ENCODE measurements at regions not wholly inside any gene's neighbourhood (a gene's known extent, or its start where the extent isn't known, plus 50 kb on each side); places are given as distances from the start of the nearest gene placed in this dataset.
A peak's percentile ranks its signal among the peaks of the same experiment; 100 is the strongest.

- Histone ChIP-seq H3K36me3 (replicated peaks in 1 of 2; ENCODE audit: control insufficient read depth in 2 of 2, insufficient read depth in 2 of 2, low read length in 2 of 2) (peaks cover 0 to 3% of the 10 kb centered on the region in 2 donors), H2BK15ac (ENCODE audit: low read length) (no peak overlapping the region), H2AFZ (ENCODE audit: low read length) (no peak overlapping the region), H3K9me3 (replicated peaks in 1 of 2; ENCODE audit: control insufficient read depth in 2 of 2, insufficient read depth in 1 of 2, low read depth in 1 of 2, low read length in 2 of 2) (peaks cover 0 to 1% of the 10 kb centered on the region in 2 donors), H2AK5ac (ENCODE audit: low read depth, low read length) (no peak overlapping the region), H3K27me3 (ENCODE audit: control insufficient read depth in 3 of 3, insufficient read depth in 3 of 3, low read depth in 1 of 3, low read length in 3 of 3) (peaks cover 0 to 2% (median 0%) of the 10 kb centered on the region in 3 experiments), H3K14ac (ENCODE audit: low read length) (no peak overlapping the region), H3K4me1 (ENCODE audit: control insufficient read depth in 2 of 2, insufficient read depth in 1 of 2, low read depth in 1 of 2, low read length in 2 of 2) (peaks cover 0 to 2% of the 10 kb centered on the region in 2 donors), H2BK12ac (ENCODE audit: low read length) (no peak overlapping the region), H3K18ac (ENCODE audit: low read length) (no peak overlapping the region), H2BK120ac (ENCODE audit: low read depth, low read length) (no peak overlapping the region), H3K27ac (replicated peaks; ENCODE audit: low read length) (no peak overlapping the region), H3K4ac (ENCODE audit: low read length) (no peak overlapping the region), H4K8ac (ENCODE audit: low read depth, low read length) (no peak overlapping the region), H3K79me1 (ENCODE audit: low read depth, low read length) (no peaks in the 10 kb centered on the region), H2BK5ac (ENCODE audit: low read length) (no peak overlapping the region), H3K4me2 (ENCODE audit: insufficient read depth, low read length, poor library complexity, severe bottlenecking) (no peak overlapping the region), H3K23ac (ENCODE audit: low read depth, low read length, poor library complexity) (no peak overlapping the region), H3K9ac (ENCODE audit: low read depth, low read length, poor library complexity) (no peak overlapping the region), H4K91ac (ENCODE audit: low read depth, low read length, poor library complexity) (no peak overlapping the region), H3K4me3 (ENCODE audit: low read length in 2 of 2) (no peak overlapping the region)
- DNase-seq (ENCODE audit: low spot score) = no peak
Measured at GRCh38 chr1:212155219-212155618, 119.7 kb downstream of the DTL start.

DNA sequence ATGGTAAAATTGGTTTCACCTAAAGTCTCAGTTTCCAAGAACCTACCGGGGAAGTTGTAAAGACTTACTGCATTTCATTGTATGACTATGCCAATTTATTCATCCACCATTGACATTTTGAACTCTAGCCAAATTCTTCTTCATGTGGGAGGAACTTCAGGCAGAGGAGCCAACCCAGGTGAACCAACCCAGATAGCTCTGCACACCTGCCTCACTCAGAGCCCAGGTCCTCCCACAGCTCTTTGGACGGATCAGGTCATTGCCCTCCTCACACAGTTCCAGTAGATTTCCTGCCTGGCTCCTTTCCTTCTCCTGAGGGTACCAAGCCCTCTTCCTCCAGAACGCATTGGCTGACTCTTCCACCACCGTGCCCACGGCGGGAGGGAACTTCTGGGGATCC is 121.7 kb downstream of the DTL start:
- Histone ChIP-seq H3K79me1 (ENCODE audit: low read depth, low read length) (no peaks in the 10 kb centered on the region), H3K27ac (replicated peaks; ENCODE audit: low read length) (no peak overlapping the region), H2BK12ac (ENCODE audit: low read length) (no peak overlapping the region), H2AK5ac (ENCODE audit: low read depth, low read length) (no peak overlapping the region), H3K18ac (ENCODE audit: low read length) (no peak overlapping the region), H2BK5ac (ENCODE audit: low read length) (no peak overlapping the region), H3K4me1 (ENCODE audit: control insufficient read depth in 2 of 2, insufficient read depth in 1 of 2, low read depth in 1 of 2, low read length in 2 of 2) (peaks cover 0 to 2% of the 10 kb centered on the region in 2 donors), H3K14ac (ENCODE audit: low read length) (no peak overlapping the region), H3K27me3 (ENCODE audit: control insufficient read depth in 3 of 3, insufficient read depth in 3 of 3, low read depth in 1 of 3, low read length in 3 of 3) (peaks cover 0 to 2% (median 0%) of the 10 kb centered on the region in 3 experiments), H3K23ac (ENCODE audit: low read depth, low read length, poor library complexity) (no peak overlapping the region), H3K9me3 (replicated peaks in 1 of 2; ENCODE audit: control insufficient read depth in 2 of 2, insufficient read depth in 1 of 2, low read depth in 1 of 2, low read length in 2 of 2) (peaks cover 0 to 1% of the 10 kb centered on the region in 2 donors), H3K4me3 (ENCODE audit: low read length in 2 of 2) (no peak overlapping the region), H3K9ac (ENCODE audit: low read depth, low read length, poor library complexity) (no peak overlapping the region), H2AFZ (ENCODE audit: low read length) (no peak overlapping the region), H3K4me2 (ENCODE audit: insufficient read depth, low read length, poor library complexity, severe bottlenecking) (no peak overlapping the region), H3K4ac (ENCODE audit: low read length) (no peak overlapping the region), H4K91ac (ENCODE audit: low read depth, low read length, poor library complexity) (no peak overlapping the region), H4K8ac (ENCODE audit: low read depth, low read length) (no peak overlapping the region), H2BK120ac (ENCODE audit: low read depth, low read length) (no peak overlapping the region), H2BK15ac (ENCODE audit: low read length) (no peak overlapping the region), H3K36me3 (replicated peaks in 1 of 2; ENCODE audit: control insufficient read depth in 2 of 2, insufficient read depth in 2 of 2, low read length in 2 of 2) (peaks cover 0 to 5% of the 10 kb centered on the region in 2 donors)
- no peak for DNase-seq (ENCODE audit: low spot score)
- WGBS, 2 donors (ENCODE audit: extremely low coverage in 2 of 2, insufficient read length in 2 of 2, insufficient replicate concordance in 1 of 2) = no CpG with 5 or more reads among the region's 6 CpGs

- H3K23ac ChIP-seq (ENCODE audit: low read depth, low read length, poor library complexity) = peak overlapping the region; percentile 35
- DNase-seq (ENCODE audit: low spot score) = no peak
- H3K4me1 ChIP-seq (ENCODE audit: control insufficient read depth in 2 of 2, insufficient read depth in 1 of 2, low read depth in 1 of 2, low read length in 2 of 2) = peaks cover 0 to 2% of the 10 kb centered on the region in 2 donors
- WGBS, 2 donors (ENCODE audit: extremely low coverage in 2 of 2, insufficient read length in 2 of 2, insufficient replicate concordance in 1 of 2) = no CpG with 5 or more reads among the region's 7 CpGs
- H2AK5ac ChIP-seq (ENCODE audit: low read depth, low read length) = peak overlapping the region; percentile 13
- H3K4me2 ChIP-seq (ENCODE audit: insufficient read depth, low read length, poor library complexity, severe bottlenecking) = no peak overlapping the region
- H3K4me3 ChIP-seq (ENCODE audit: low read length in 2 of 2) = no peak overlapping the region
- H3K14ac ChIP-seq (ENCODE audit: low read length) = no peak overlapping the region
- peaks cover 0 to 1% of the 10 kb centered on the region in 2 donors for H3K9me3 ChIP-seq (replicated peaks in 1 of 2; ENCODE audit: control insufficient read depth in 2 of 2, insufficient read depth in 1 of 2, low read depth in 1 of 2, low read length in 2 of 2)
- H2BK15ac ChIP-seq (ENCODE audit: low read length) = no peak overlapping the region
- H3K79me1 ChIP-seq (ENCODE audit: low read depth, low read length) = no peaks in the 10 kb centered on the region
- H3K27ac ChIP-seq (replicated peaks; ENCODE audit: low read length) = no peak overlapping the region
- no peak overlapping the region for H2BK120ac ChIP-seq (ENCODE audit: low read depth, low read length)
- H3K9ac ChIP-seq (ENCODE audit: low read depth, low read length, poor library complexity) = no peak overlapping the region
- peak overlapping the region; percentile 12 for H4K91ac ChIP-seq (ENCODE audit: low read depth, low read length, poor library complexity)
- no peak overlapping the region for H2BK12ac ChIP-seq (ENCODE audit: low read length)
- H4K8ac ChIP-seq (ENCODE audit: low read depth, low read length) = no peak overlapping the region
- peaks cover 0 to 5% of the 10 kb centered on the region in 2 donors for H3K36me3 ChIP-seq (replicated peaks in 1 of 2; ENCODE audit: control insufficient read depth in 2 of 2, insufficient read depth in 2 of 2, low read length in 2 of 2)
- H3K18ac ChIP-seq (ENCODE audit: low read length) = no peak overlapping the region
- H3K4ac ChIP-seq (ENCODE audit: low read length) = no peak overlapping the region
- no peak overlapping the region for H2BK5ac ChIP-seq (ENCODE audit: low read length)
- peaks cover 0 to 2% (median 0%) of the 10 kb centered on the region in 3 experiments for H3K27me3 ChIP-seq (ENCODE audit: control insufficient read depth in 3 of 3, insufficient read depth in 3 of 3, low read depth in 1 of 3, low read length in 3 of 3)
- no peak overlapping the region for H2AFZ ChIP-seq (ENCODE audit: low read length)
Measured at GRCh38 chr1:212158912-212159796, 123.6 kb downstream of the DTL start.

DNA sequence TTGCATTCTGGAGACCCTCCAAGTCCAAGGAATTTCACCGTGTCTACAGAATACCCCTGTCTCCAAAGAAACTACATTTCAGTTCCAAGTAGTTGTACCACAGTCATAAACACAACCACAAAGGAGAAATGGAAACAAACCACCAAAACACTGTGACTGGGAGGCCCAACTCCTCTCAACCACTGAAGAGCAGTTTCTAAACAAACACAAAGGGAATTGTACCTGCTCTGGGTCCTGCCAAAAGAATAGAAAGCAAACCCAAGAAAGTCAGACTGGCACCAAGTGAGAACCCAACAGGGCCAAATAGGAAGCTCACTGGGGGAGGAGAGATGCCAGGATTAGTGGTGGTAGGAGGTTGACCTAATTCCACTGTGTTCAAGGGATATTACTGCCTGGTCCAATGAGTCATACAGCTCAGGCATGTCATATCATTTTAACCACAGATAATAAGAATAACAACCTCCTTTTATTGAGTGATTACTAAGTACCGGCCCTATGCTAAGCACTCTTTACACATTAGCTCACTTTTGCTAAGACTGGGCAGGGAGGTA is 123.9 kb upstream of the PPP2R5A start:
- Histone ChIP-seq H3K18ac (ENCODE audit: low read length) (no peak overlapping the region), H3K4me1 (ENCODE audit: control insufficient read depth in 2 of 2, insufficient read depth in 1 of 2, low read depth in 1 of 2, low read length in 2 of 2) (peaks cover 0 to 2% of the 10 kb centered on the region in 2 donors), H4K91ac (ENCODE audit: low read depth, low read length, poor library complexity) (no peak overlapping the region), H3K36me3 (replicated peaks in 1 of 2; ENCODE audit: control insufficient read depth in 2 of 2, insufficient read depth in 2 of 2, low read length in 2 of 2) (peaks cover 0 to 5% of the 10 kb centered on the region in 2 donors), H3K4ac (ENCODE audit: low read length) (no peak overlapping the region), H3K9ac (ENCODE audit: low read depth, low read length, poor library complexity) (no peak overlapping the region), H3K9me3 (replicated peaks in 1 of 2; ENCODE audit: control insufficient read depth in 2 of 2, insufficient read depth in 1 of 2, low read depth in 1 of 2, low read length in 2 of 2) (no peaks in the 10 kb centered on the region), H2BK120ac (ENCODE audit: low read depth, low read length) (no peak overlapping the region), H2BK15ac (ENCODE audit: low read length) (no peak overlapping the region), H2BK12ac (ENCODE audit: low read length) (no peak overlapping the region), H2AFZ (ENCODE audit: low read length) (no peak overlapping the region), H2AK5ac (ENCODE audit: low read depth, low read length) (no peak overlapping the region), H2BK5ac (ENCODE audit: low read length) (no peak overlapping the region), H3K27me3 (ENCODE audit: control insufficient read depth in 3 of 3, insufficient read depth in 3 of 3, low read depth in 1 of 3, low read length in 3 of 3) (peaks cover 0 to 2% (median 0%) of the 10 kb centered on the region in 3 experiments), H3K14ac (ENCODE audit: low read length) (no peak overlapping the region), H3K4me2 (ENCODE audit: insufficient read depth, low read length, poor library complexity, severe bottlenecking) (no peak overlapping the region), H3K27ac (replicated peaks; ENCODE audit: low read length) (no peak overlapping the region), H3K23ac (ENCODE audit: low read depth, low read length, poor library complexity) (no peak overlapping the region), H4K8ac (ENCODE audit: low read depth, low read length) (no peak overlapping the region), H3K79me1 (ENCODE audit: low read depth, low read length) (no peaks in the 10 kb centered on the region), H3K4me3 (ENCODE audit: low read length in 2 of 2) (no peak overlapping the region)
- no peak for DNase-seq (ENCODE audit: low spot score)
- no CpG with 5 or more reads among the region's 2 CpGs for WGBS, 2 donors (ENCODE audit: extremely low coverage in 2 of 2, insufficient read length in 2 of 2, insufficient replicate concordance in 1 of 2)

Data from neuronal stem cell (in vitro differentiated cells).